ENCODE measurements at regions not wholly inside any gene's neighbourhood (a gene's known extent, or its start where the extent isn't known, plus 50 kb on each side); places are given as distances from the start of the nearest gene placed in this dataset.

- no peak for TF ChIP-seq CTCF (IDR thresholded peaks at IDR 0.05; ENCODE audit: low read depth, low read length)
- no peak overlapping the region for H3K4me3 ChIP-seq (replicated peaks in 1 of 2; ENCODE audit: low read depth in 2 of 2, low read length in 2 of 2)
- DNase-seq (ENCODE audit: low read depth in 2 of 2) = peak in 1 of 2 donors; percentile 17
Observed at GRCh38 chr3:124569761-124570160, 160.5 kb upstream of the UMPS start.

GRCh38 chr3:124570232-124570631, 160.0 kb upstream of the UMPS start:
- H3K4me3 ChIP-seq (replicated peaks in 1 of 2; ENCODE audit: low read depth in 2 of 2, low read length in 2 of 2) = no peak overlapping the region
- no peak for TF ChIP-seq CTCF (IDR thresholded peaks at IDR 0.05; ENCODE audit: low read depth, low read length)
- no peak for DNase-seq (ENCODE audit: low read depth in 2 of 2)

DNA sequence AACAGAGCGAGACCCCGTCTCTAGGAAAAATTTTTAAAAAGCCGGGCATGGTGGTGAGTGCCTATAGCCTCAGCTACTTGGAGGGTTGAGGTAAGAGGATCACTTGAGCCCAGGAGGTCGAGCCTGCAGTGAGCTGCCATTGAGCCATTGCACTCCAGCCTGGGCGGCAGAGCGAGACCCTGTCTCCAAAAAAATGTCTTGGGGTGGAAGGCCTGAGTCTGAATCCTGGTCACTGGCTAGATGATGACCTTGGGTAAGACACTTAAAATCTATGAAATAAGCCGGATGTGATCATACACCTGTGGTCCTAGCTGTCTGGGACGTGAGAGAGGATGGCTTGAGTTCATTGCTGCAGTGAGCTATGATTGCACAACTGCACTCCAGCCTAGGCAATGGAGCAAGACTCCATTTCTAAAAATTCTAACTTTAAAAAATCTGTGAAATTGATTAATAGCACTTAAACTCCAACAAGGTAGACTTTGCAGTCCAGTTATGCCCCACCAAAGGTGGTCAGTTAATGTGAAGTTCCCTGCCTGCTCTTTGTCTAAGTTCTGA, 157.3 kb upstream of the UMPS start:
- DNase-seq (ENCODE audit: low read depth in 2 of 2) = no peak
- no peak overlapping the region for H3K4me3 ChIP-seq (replicated peaks in 1 of 2; ENCODE audit: low read depth in 2 of 2, low read length in 2 of 2)
- TF ChIP-seq CTCF (IDR thresholded peaks at IDR 0.05; ENCODE audit: low read depth, low read length) = no peak

DNA sequence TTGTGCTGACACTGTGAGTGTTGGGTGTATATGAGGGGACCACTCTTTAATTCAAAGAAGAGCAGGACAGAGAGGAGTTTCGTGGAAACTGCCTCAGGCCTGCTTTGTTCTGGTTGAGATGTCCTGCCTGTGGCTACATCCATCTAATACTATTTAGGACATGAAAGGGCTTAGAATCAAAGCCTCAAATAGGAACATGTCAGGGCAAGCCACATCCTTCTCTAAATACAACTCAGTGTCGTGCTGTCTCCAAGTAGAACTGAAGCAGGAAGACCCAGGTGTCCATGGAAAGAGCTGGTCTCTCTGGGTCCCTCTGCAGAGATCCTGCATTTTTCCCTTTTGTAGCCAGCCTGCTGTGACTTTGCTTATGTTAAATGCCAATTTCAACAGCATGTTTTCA, 156.2 kb upstream of the UMPS start:
- no peak for TF ChIP-seq CTCF (IDR thresholded peaks at IDR 0.05; ENCODE audit: low read depth, low read length)
- H3K4me3 ChIP-seq (replicated peaks in 1 of 2; ENCODE audit: low read depth in 2 of 2, low read length in 2 of 2) = no peak overlapping the region
- DNase-seq (ENCODE audit: low read depth in 2 of 2) = no peak

DNA sequence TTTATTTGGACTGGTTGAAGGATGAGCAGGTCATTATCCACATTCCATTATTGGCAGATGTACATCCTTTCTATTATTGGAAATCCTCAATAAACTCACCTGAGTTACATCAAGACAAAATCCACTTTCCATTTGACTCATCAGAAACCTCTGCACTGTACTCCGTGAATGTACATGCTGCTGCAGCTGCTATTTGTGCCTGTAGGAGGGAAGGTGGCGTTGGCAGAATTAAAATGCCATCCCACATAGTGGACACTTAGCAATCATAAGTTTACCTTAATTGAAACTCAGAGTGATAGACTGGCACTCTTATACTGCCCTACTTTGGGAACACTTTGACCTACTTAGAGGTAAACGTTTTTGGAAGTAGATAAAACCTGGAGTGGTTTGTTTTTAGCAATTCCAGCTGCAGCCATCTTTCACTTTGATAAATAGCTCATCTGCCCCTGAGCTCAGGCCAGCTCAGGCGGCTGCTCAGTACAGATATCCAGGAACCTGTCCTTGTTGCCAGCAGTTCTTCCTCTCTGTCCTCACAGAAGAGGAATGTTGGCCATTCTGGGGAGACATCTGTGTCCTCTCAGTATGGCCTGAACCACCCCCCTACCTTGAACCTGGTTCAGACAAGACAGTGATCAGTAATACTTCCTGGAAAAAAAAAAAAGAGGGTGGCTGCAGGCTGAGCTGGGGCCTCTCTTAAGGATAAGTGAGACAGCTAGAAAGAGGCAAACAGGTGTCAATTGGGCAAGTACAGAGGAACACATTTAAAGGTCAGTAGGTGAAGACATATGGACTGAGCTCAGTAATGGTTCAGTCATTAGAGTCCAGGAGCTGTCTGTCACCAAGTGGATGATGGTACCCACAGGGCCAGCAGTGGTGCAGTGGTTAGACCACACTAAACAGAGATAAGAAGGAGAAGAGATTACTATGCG, 153.4 kb upstream of the UMPS start:
- DNase-seq (ENCODE audit: low read depth in 2 of 2) = no peak
- TF ChIP-seq CTCF (IDR thresholded peaks at IDR 0.05; ENCODE audit: low read depth, low read length) = no peak

GRCh38 chr3:124577494-124578167, 152.6 kb upstream of the UMPS start:
- no peak overlapping the region for H3K4me3 ChIP-seq (replicated peaks in 1 of 2; ENCODE audit: low read depth in 2 of 2, low read length in 2 of 2)
- TF ChIP-seq CTCF (IDR thresholded peaks at IDR 0.05; ENCODE audit: low read depth, low read length) = no peak
- no peak for DNase-seq (ENCODE audit: low read depth in 2 of 2)

More for the DNA sequence above, 153.4 kb upstream of the UMPS start:
- H3K4me3 ChIP-seq (replicated peaks in 1 of 2; ENCODE audit: low read depth in 2 of 2, low read length in 2 of 2) = no peak overlapping the region
